ENCODE measurements at regions not wholly inside any gene's neighbourhood (a gene's known extent, or its start where the extent isn't known, plus 50 kb on each side); places are given as distances from the start of the nearest gene placed in this dataset.

DNA sequence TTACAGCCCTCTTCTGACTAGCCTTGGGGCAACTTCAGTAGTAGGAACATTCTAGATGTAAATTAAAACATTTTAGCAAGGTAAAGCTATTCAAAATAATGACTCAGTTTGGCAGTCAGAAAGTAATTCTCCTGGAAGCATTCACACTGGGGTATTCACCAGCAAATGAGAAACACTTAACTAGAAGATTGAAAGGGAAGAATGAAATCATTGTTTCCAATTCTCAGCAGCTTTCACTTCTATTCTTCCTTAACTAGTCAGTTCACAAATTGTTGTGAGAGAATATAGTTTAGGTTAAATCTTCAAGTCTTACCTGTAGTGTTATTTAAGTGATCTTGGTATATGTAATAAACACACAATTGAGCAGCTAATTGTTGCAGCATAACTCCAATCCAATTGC, 1135.6 kb upstream of the FAM98A start:
- TF ChIP-seq, protein P1, sequence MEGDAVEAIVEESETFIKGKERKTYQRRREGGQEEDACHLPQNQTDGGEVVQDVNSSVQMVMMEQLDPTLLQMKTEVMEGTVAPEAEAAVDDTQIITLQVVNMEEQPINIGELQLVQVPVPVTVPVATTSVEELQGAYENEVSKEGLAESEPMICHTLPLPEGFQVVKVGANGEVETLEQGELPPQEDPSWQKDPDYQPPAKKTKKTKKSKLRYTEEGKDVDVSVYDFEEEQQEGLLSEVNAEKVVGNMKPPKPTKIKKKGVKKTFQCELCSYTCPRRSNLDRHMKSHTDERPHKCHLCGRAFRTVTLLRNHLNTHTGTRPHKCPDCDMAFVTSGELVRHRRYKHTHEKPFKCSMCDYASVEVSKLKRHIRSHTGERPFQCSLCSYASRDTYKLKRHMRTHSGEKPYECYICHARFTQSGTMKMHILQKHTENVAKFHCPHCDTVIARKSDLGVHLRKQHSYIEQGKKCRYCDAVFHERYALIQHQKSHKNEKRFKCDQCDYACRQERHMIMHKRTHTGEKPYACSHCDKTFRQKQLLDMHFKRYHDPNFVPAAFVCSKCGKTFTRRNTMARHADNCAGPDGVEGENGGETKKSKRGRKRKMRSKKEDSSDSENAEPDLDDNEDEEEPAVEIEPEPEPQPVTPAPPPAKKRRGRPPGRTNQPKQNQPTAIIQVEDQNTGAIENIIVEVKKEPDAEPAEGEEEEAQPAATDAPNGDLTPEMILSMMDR (IDR thresholded peaks at IDR 0.05), result no peak
- no peak for TF ChIP-seq POLR2A (IDR thresholded peaks at IDR 0.05)
